Stimulated activated memory B cell treated with anti-CD40 and anti-IgM and Interleukin-4, amounts not matched to agents 10 μg/mL and 1 μg/mL and 100 μg/mL, for 72 hours (primary cell): ENCODE measurements at regions not wholly inside any gene's neighbourhood (a gene's known extent, or its start where the extent isn't known, plus 50 kb on each side); places are given as distances from the start of the nearest gene placed in this dataset.
"Not testable (repeated sequence)": the region's sequence is repeated elsewhere in the genome, so short reads cannot be mapped to it uniquely, and the experiment has no call there.

Experiments used
- ATAC-seq: fragments of 150-1000 bp; cut with Tn5 transposase; 2 replicates; pipeline ENCODE4 v1.10.0; 2021
- H3K27ac Mint-ChIP-seq: one replicate; pipeline ENCODE4 v1.8.0; 2022; ENCODE audit warnings: mild to moderate bottlenecking, mixed read lengths
- H3K27me3 Mint-ChIP-seq: one replicate; pipeline ENCODE4 v1.8.0; 2022; ENCODE audit warnings: mixed read lengths
- H3K36me3 Mint-ChIP-seq: one replicate; pipeline ENCODE4 v1.8.0; 2022; ENCODE audit warnings: mixed read lengths
- H3K4me1 Mint-ChIP-seq: one replicate; pipeline ENCODE4 v1.8.0; 2022; ENCODE audit warnings: mixed read lengths
- H3K4me3 Mint-ChIP-seq: one replicate; pipeline ENCODE4 v1.8.0; 2022; ENCODE audit warnings: mild to moderate bottlenecking, moderate library complexity, mixed read lengths
- H3K9me3 Mint-ChIP-seq: one replicate; pipeline ENCODE4 v1.8.0; 2022; ENCODE audit warnings: mixed read lengths

GRCh38 chr4:74570095-74570494, 125.2 kb downstream of the AREG start:
- Mint-ChIP-seq H3K27me3 (no peaks in the 10 kb centered on the region), H3K9me3 (peaks cover 11% of the 10 kb centered on the region), H3K36me3 (no peaks in the 10 kb centered on the region), H3K4me1 (no peaks in the 10 kb centered on the region), H3K4me3 (no peak overlapping the region), H3K27ac (no peak overlapping the region)
- ATAC-seq = no peak

- Mint-ChIP-seq H3K36me3 (no peaks in the 10 kb centered on the region), H3K27me3 (no peaks in the 10 kb centered on the region), H3K4me3 (no peak overlapping the region), H3K9me3 (no peaks in the 10 kb centered on the region), H3K4me1 (no peaks in the 10 kb centered on the region), H3K27ac (no peak overlapping the region)
- ATAC-seq = no peak
Measured at GRCh38 chr4:74578329-74578728, 133.4 kb downstream of the AREG start.

GRCh38 chr4:74578865-74579264, 133.9 kb downstream of the AREG start:
- not testable (repeated sequence) for H3K27ac Mint-ChIP-seq, H3K27me3 Mint-ChIP-seq, H3K36me3 Mint-ChIP-seq, ATAC-seq, H3K4me3 Mint-ChIP-seq, H3K9me3 Mint-ChIP-seq, H3K4me1 Mint-ChIP-seq

- no peaks in the 10 kb centered on the region for H3K36me3 Mint-ChIP-seq
- H3K4me3 Mint-ChIP-seq = no peak overlapping the region
- H3K27me3 Mint-ChIP-seq = no peaks in the 10 kb centered on the region
- no peak for ATAC-seq
- no peaks in the 10 kb centered on the region for H3K9me3 Mint-ChIP-seq
- H3K4me1 Mint-ChIP-seq = no peaks in the 10 kb centered on the region
- no peak overlapping the region for H3K27ac Mint-ChIP-seq
Measured at GRCh38 chr4:74583089-74583700, 138.3 kb downstream of the AREG start.

- no peaks in the 10 kb centered on the region for H3K4me1 Mint-ChIP-seq
- no peaks in the 10 kb centered on the region for H3K27me3 Mint-ChIP-seq
- H3K9me3 Mint-ChIP-seq = no peaks in the 10 kb centered on the region
- H3K4me3 Mint-ChIP-seq = no peak overlapping the region
- ATAC-seq = no peak
- no peak overlapping the region for H3K27ac Mint-ChIP-seq
- H3K36me3 Mint-ChIP-seq = no peaks in the 10 kb centered on the region
Measured at GRCh38 chr4:74583757-74584156, 138.8 kb downstream of the AREG start.

- H3K36me3 Mint-ChIP-seq = no peaks in the 10 kb centered on the region
Measured at GRCh38 chr4:74588350-74588749, 143.4 kb downstream of the AREG start.

GRCh38 chr4:74590476-74590875, 145.5 kb downstream of the AREG start:
- H3K27ac Mint-ChIP-seq = no peak overlapping the region
- H3K36me3 Mint-ChIP-seq = no peaks in the 10 kb centered on the region
- H3K9me3 Mint-ChIP-seq = no peaks in the 10 kb centered on the region
- peaks cover 10% of the 10 kb centered on the region for H3K27me3 Mint-ChIP-seq
- no peaks in the 10 kb centered on the region for H3K4me1 Mint-ChIP-seq
- H3K4me3 Mint-ChIP-seq = no peak overlapping the region
- no peak for ATAC-seq

More at GRCh38 chr4:74588350-74588749, 143.4 kb downstream of the AREG start:
- Mint-ChIP-seq H3K9me3 (no peaks in the 10 kb centered on the region), H3K27ac (no peak overlapping the region), H3K4me3 (no peak overlapping the region), H3K4me1 (no peaks in the 10 kb centered on the region), H3K27me3 (peaks cover 10% of the 10 kb centered on the region)
- ATAC-seq = no peak

GRCh38 chr4:74598611-74599325, 153.8 kb downstream of the AREG start:
- Mint-ChIP-seq H3K27me3 (peaks cover 8% of the 10 kb centered on the region), H3K27ac (no peak overlapping the region), H3K9me3 (peaks cover 17% of the 10 kb centered on the region), H3K36me3 (no peaks in the 10 kb centered on the region), H3K4me3 (no peak overlapping the region), H3K4me1 (no peaks in the 10 kb centered on the region)
- no peak for ATAC-seq

GRCh38 chr4:74603186-74603585, 158.2 kb downstream of the AREG start:
- Mint-ChIP-seq H3K4me3 (no peak overlapping the region), H3K27me3 (no peaks in the 10 kb centered on the region), H3K9me3 (peaks cover under 1% of the 10 kb centered on the region), H3K36me3 (no peaks in the 10 kb centered on the region), H3K27ac (no peak overlapping the region), H3K4me1 (no peaks in the 10 kb centered on the region)
- no peak for ATAC-seq

- Mint-ChIP-seq H3K36me3 (no peaks in the 10 kb centered on the region), H3K27me3 (peaks cover 6% of the 10 kb centered on the region), H3K27ac (no peak overlapping the region), H3K4me1 (no peaks in the 10 kb centered on the region), H3K9me3 (no peaks in the 10 kb centered on the region), H3K4me3 (no peak overlapping the region)
- no peak for ATAC-seq
Measured at GRCh38 chr4:74608151-74608949, 163.4 kb downstream of the AREG start.

- Mint-ChIP-seq H3K4me3 (no peak overlapping the region), H3K9me3 (no peaks in the 10 kb centered on the region), H3K36me3 (no peaks in the 10 kb centered on the region), H3K27me3 (peaks cover 11% of the 10 kb centered on the region), H3K27ac (no peak overlapping the region), H3K4me1 (no peaks in the 10 kb centered on the region)
- no peak for ATAC-seq
Measured at GRCh38 chr4:74610491-74610890, 165.6 kb downstream of the AREG start.

GRCh38 chr4:74612837-74613236, 167.9 kb downstream of the AREG start:
- peaks cover 11% of the 10 kb centered on the region for H3K27me3 Mint-ChIP-seq
- H3K4me1 Mint-ChIP-seq = no peaks in the 10 kb centered on the region
- no peak overlapping the region for H3K27ac Mint-ChIP-seq
- no peak overlapping the region for H3K4me3 Mint-ChIP-seq
- H3K9me3 Mint-ChIP-seq = no peaks in the 10 kb centered on the region
- no peak for ATAC-seq
- H3K36me3 Mint-ChIP-seq = no peaks in the 10 kb centered on the region

GRCh38 chr4:74613266-74613665, 168.3 kb downstream of the AREG start:
- Mint-ChIP-seq H3K4me3 (no peak overlapping the region), H3K27me3 (peaks cover 11% of the 10 kb centered on the region), H3K27ac (no peak overlapping the region), H3K4me1 (no peaks in the 10 kb centered on the region), H3K9me3 (no peaks in the 10 kb centered on the region), H3K36me3 (no peaks in the 10 kb centered on the region)
- ATAC-seq = no peak

GRCh38 chr4:74615411-74615810, 170.5 kb downstream of the AREG start:
- Mint-ChIP-seq H3K27me3 (peaks cover 21% of the 10 kb centered on the region), H3K4me3 (no peak overlapping the region), H3K9me3 (no peaks in the 10 kb centered on the region), H3K4me1 (no peaks in the 10 kb centered on the region), H3K27ac (no peak overlapping the region), H3K36me3 (no peaks in the 10 kb centered on the region)
- ATAC-seq = no peak

- H3K4me1 Mint-ChIP-seq = no peaks in the 10 kb centered on the region
- H3K9me3 Mint-ChIP-seq = no peaks in the 10 kb centered on the region
- no peak overlapping the region for H3K27ac Mint-ChIP-seq
- ATAC-seq = no peak
- H3K27me3 Mint-ChIP-seq = peaks cover 21% of the 10 kb centered on the region
- H3K36me3 Mint-ChIP-seq = no peaks in the 10 kb centered on the region
- no peak overlapping the region for H3K4me3 Mint-ChIP-seq
Measured at GRCh38 chr4:74618166-74618565, 173.2 kb downstream of the AREG start.

- ATAC-seq = no peak
- no peaks in the 10 kb centered on the region for H3K9me3 Mint-ChIP-seq
- H3K36me3 Mint-ChIP-seq = no peaks in the 10 kb centered on the region
- H3K4me3 Mint-ChIP-seq = no peak overlapping the region
- no peak overlapping the region for H3K27ac Mint-ChIP-seq
- H3K27me3 Mint-ChIP-seq = peaks cover 20% of the 10 kb centered on the region
- no peaks in the 10 kb centered on the region for H3K4me1 Mint-ChIP-seq
Measured at GRCh38 chr4:74618659-74619058, 173.7 kb downstream of the AREG start.
